ENCODE measurements at regions not wholly inside any gene's neighbourhood (a gene's known extent, or its start where the extent isn't known, plus 50 kb on each side); places are given as distances from the start of the nearest gene placed in this dataset.

DNA sequence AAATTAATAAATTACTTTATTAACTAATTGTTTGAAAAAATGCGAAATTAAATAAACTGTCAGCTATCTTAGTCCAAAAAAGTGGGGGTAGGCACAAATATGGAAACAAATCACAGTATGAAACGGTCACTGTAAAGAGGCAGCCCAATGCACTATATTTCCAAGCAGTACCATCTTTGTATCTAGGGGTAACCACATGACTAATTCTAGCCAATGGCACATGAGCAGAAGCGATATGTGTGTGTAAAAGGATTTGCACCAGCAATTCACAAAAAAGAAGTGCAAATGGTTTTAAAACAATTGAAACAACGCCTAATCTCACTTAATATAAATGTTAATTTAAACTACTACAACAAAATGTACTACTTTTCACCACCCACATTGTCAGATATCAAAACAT, 129.5 kb upstream of the PRNP start:
- DNase-seq, result no peak

DNA sequence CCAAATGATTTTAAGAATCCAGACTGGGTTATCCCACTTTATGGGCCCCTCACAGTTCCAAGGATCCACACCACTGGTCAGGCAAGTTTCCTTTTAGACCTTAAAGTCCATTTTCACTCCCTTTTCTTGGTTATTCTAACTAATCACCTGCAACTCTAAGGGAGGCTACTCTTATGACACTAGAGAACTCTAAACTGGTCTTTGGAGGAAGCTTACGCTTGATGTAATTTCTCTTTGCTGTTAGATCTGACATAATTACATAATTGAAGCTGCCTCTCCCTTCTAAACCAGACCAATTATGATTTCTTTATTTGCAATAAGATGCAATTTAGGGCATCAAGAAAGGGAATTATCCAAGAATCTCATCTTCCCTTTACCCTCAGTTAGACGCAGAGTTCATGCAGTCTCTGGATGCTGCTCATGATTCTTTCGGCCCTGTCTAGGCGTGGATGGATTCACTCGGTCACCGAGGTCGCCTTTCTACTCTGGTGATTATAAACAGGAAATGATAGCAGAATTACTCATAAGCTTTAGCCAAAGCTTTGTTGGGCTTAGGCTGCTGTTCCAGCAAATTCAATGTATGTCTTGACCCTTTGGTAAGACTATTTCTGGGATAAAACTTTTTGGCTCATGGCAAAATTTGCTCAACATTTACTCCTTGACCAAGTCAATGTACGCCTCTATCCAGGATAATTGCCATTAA, 130.9 kb upstream of the PRNP start:
- no peak for DNase-seq

DNA sequence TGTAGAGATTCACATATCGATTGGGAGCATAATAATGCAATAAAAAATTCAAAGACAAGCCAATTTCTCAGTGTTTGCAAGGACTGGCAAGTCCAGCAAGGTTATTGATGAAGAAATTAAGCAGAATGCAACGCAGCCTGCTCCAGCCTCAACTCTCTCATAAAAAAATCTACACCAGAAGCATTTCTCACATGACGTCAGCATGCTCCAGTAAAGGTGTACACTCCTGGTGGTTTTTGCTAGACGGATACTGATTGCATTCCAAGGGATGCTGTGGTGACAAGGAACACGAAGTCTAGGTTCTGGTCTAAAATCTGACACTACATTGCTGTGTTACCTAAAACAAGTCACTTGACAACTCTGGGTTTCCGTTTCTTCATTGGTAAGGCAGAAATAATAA, 131.9 kb upstream of the PRNP start:
- DNase-seq, result no peak

DNA sequence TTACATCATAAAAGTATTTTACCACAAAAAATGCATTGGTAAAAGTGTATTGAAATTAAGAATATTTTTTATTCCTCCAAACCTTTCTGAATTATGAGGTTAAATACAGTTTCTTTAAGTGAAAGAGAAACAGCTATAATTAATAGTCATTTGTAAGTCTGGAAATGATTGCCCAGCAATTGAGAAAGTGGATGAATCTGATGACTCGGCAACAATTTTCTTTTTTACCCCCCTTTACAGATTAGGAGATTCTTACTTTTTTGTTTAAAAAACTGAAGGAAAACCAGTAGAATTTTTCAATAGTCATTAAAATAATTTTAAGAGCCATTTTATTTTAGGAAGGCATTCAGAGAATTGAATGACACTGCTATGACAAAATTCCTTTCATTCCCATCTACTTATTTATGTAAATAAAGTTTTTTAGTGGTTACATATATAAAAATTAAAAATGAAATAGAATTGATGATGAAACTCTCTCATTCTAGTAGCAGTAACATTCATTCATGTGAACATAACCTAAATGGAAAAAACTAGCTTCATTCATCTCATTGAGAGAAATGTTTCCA, 134.1 kb upstream of the PRNP start:
- no peak for DNase-seq

DNA sequence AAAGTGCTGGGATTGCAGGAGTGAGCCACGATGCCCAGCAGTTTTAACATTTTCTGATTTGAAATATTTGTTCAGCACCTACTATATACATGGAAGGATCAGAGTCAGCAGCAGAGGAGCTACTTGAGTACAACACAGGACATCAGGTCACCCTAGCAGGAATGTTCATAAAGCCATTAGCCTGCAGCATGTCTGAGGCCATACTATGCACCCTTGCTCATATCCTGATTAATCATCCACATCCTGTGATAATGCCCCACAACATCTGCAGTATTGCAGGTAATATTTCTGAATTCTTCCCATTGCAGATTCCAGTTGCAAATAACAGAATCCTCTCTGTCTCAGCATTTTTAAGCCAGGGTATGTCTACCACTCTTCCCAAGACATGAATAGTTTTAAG, 135.5 kb upstream of the PRNP start:
- no peak for DNase-seq

DNA sequence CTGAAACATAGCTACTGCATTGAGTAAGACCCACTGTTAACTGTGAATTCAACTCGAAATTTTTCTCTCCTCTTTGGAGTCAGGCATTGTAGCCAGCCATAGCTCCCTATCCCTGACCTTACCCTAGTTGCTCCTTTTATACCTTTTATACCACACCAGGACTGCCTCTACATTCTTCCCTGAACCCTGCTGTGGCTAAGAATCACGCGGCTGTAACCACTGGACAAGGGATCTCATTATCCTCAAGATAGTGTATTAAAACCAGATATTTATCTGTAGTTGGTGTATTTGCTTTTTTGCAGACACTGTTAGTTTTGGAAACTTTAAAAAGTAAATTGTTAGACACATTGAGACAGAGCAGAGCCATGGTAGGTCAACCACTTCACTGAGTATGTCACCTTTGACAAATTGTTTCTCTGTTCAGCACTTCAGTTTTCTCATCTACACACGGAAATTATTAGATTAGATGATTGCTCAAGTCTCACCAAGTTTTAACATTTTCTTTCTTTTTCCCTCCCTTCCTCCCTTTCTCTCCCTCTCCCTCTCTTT, 136.5 kb upstream of the PRNP start:
- DNase-seq, result no peak

DNA sequence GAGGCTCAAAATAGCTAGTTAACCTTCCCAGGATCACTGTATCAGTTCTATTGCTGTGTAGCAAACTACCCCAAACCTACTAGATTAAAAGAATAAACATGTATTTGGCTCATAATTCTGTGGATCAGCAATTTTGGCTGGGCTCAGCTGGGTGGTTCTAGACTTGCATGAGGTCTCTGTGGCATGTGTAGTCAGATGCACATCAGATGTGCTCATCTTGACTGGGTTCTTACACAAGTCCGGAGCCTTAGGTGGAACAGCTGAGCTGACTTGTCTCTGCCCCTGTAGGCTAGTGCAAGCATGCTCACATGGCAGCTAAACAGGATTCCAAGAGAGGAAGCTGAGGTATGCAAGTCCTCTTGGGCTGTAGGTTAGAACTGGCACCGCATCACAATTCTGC, 137.7 kb upstream of the PRNP start:
- no peak for DNase-seq

DNA sequence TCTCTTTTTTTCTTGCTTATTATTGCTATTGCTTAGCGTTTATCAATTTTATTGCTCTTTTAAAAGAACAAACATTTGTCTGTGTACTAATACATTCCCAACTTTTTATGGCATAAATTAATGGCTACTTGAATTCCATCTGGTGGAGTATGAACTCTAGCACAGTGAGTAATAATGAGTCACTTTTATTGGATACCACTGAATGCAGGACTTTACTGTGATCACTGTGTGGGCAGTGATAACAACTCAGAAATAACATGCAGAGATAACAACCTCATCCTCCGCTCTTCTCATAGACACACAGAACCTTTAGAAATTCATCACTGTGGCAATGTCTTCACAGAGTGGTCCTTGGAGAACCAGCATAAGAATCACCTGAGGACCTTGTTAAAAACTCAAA, 139.5 kb upstream of the PRNP start:
- no peak for DNase-seq

DNA sequence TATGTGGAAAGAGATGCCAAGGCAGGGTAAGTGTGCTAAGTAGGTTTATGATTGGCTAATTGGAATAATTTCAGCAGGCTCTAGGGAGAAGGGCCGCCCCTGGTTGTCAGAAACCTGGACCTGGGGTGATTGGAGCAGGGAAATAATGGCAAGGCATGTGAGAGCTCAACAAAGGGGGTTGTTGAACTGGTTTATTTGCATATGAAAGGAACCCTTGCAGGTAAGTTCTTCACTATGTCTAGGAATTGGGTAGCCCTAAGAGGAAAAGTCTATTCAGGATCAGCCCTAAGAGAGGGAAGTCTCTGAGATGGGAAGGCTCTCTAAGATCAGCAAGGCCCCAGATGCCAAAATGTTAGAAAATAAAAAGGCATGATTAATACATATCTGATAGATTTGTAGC, 139.9 kb upstream of the PRNP start:
- DNase-seq, result no peak

DNA sequence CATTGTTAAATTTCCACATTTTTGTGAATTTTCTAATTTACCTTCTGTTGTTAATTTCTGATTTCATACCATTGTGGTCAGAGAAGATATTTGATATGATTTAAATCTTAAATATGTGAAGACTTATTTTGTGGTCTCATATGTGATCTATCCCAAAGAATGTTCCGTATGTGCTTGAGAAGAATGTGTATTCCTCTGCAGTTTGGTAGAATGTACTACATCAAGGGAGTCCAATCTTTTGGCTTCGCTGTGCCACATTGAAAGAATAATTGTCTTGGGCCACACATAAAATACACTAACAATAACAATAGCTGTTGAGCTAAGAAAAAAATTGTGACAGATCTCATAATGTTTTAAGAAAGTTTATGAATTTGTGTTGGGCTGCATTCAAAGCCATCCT, 140.7 kb upstream of the PRNP start:
- DNase-seq, result no peak

DNA sequence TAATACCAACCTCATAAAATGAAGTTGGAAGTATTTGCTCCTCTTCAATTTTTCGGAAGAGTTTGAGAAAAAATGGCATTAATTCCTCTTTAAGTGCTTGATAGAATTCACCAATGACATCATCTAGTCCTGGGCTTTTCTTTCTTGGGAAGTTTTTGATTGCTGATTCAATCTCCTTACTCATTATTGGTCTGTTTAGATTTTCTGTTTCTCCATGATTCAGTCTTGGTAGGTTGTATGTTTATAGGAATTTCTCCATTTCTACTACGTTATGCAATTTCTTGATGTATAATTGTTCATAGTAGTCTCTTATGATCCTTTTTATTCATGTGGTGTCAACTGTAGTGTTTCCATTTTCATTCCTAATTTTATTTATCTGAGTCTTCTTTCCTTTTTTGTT, 141.5 kb upstream of the PRNP start:
- DNase-seq, result no peak

DNA sequence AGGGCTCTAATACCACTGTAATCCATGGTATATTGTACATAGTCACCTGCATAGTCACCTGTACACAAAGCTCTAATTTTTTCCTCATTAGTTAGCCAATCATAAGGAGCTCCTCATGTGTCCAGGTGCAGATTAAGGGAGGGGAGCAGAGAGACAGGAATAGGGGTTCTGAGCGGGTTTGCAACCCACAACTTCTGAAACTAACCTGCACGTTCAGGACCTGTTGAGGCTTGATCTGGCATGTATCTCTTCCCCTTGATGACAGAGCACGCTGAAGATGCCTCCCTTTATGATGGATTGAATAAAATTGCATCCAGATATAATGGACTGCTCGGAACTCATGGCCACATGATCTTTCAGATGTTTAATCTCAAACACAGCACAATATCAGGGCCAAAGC, 144.0 kb upstream of the PRNP start:
- no peak for DNase-seq

DNA sequence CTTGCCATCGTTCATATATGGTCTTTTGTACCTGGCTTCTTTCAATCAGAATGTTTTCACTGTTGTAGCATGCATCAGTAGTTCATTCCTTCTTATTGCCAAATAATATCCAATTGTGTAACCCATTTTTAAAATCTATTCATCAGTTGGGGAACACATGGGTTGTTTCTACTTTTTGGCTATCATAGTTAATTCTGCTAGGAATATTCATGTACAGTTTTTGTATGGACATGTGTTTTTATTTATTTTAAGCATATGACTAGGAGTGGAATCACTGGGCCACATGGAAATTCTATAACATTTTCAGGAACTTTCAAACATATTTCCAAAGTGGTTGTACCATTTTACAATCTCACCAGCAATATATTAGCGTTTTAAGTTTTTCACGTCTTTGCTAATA, 151.9 kb upstream of the PRNP start:
- no peak for DNase-seq

DNA sequence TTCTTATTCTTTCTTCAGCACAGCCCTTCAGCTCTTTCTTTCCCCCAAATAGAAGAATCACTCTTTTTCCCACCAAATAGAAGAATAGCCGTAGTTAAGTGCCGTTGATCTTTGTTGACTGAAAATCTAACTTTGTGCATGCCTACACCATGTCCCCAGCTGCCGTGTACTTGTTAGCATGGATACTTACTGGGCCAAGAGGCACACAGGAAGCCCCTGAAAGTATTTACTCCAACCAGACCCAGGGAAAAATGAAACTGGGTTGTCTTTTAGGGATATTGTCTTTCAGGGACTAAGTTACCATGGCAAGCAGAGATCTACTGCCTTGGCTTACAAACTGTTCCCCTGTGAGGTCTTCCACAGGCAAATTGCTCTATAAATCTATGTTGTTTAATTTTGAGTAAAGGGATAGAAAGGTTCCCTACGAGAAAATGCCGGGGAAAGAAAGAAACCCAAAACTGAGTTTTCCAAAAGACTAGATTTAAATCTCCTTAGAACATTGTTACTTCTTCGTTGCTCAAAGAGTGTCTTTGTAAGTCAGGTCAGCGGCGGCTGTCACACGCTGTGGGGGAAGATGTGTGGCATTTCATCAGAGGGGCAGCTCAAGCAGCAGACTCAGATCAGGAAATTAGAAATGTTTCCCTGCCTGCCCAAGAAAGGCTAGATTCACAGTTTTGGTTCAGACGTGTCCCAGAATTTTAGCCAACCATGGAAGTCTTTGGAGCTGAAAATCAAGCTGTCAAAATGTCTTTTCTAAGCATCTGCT, 152.7 kb upstream of the PRNP start:
- no peak for DNase-seq

DNA sequence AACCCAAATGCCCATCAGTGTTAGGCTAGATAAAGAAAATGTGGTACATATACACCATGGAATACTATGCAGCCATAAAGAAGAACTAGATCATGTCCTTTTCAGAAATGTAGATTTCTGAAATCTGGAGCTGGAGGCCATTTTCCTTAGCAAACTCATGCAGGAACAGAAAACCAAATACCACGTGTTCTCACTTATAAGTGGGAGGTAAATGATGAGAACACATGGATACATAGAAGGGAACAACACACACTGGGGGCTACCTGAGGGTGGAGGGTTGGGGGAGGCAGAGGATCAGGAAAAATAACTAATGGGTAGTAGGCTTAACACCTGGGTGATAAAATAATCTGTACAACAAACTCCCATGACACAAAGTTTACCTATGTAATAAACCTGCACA, 153.5 kb upstream of the PRNP start:
- DNase-seq, result no peak

DNA sequence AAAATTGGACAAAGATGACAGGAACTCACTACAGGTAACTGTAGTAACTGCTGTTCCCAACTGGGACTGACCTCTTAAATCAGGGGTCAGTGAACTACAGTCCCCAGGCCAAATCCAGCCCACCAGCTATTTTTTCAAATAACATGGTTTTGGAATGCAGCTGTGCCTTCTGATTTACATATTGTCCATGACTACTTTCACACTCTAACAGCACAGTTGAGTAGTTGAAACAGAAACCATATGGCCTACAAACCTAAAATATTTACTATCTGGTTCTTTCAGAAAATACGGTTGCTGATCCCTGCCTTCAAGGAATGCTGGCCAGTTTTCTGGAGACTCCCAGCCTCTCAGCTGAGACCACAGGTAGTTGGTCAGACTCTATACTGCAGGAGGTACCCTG, 161.5 kb upstream of the PRNP start:
- DNase-seq, result no peak

DNA sequence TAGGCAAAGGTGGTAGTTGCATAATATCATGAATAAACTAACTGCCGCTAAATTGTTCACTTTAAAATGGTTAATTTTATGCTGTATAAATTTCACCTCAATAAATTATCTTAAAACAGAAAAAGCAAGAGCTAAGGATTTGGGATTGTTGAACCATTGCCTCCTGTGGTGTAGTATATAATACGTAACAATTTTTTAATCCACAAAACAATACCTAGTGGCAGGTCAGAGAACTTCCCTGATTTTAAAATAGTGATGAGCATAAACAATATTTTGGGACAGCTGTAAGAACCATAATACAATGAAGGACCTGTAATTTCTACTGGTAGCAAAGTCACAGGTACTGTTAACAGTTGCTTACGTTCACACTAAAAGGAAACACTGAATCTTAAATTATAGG, 161.9 kb upstream of the PRNP start:
- DNase-seq, result no peak

DNA sequence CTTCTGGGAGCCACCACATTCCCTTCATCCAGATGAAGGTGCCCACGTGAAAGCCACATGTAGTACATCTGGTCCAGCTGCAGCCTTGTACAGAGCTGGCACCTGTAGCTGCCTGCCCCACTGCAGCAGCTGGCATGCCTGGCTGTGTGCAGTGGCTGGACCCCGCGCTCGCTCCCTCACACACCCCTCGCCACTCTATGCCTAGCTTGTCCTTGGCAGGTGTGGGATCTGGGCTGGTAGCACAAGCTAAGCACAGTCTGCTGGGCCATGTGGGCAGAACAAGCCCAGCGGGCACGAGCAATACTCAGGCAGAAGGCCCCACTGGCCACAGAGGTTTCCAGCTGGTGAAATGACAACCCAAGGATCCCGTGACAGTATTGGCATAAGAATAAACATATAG, 163.9 kb upstream of the PRNP start:
- no peak for DNase-seq

DNA sequence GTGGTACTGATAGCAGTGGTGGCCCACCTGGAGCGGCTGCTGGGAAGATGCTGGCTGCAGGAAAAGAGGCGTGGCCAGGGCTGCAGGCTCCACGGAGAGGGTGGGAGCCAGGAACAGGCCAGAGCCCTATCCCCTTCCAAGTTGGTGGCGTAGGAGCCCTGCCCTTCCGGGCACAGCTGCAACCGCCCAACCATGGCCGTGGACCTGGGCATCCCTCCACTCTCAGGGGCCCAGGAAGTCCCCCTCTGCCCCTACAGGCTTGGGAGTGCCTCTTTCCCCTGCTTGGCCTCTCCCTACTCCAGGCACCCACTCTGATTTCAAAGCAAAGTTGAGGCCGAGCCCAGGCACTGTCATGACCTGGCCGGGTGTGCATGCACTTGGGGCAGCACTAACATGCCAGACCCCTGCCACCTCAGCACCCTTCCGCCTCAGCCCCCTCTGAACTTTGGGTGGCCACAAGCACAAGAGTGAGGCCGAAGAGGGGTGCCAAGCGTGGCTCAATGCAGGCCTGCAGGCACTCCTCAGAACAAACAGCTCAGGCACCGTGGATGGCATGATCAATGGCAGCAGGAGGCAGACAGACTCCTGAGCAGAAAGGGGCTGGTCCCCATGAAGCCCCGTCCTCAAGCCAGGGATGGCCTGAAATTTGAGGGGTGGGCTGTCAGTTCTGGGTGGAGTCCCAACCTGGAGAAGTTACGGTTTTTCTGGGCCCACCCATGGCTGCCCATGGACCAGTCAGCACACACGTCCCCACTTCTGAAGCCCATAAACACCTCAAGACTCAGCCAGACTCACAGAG, 164.9 kb upstream of the PRNP start:
- DNase-seq, result no peak

DNA sequence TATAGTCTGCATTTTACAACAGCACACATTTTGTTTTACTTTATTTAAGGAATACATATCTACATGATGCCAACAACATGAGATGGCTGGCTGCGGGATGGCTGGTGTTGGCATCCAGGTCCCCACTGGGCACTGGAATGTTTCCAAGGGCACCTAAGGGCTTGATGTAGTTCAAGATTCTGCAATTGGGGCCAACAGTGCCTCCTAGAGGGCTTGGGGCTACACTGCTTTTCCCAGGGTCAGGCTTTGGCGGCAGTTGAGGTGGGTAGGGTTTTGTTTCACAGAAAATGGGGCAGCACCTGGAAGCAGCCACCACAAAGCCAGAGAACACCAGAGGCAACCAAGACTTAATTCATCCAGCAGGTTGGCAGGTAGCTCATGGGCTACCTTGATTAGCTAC, 166.7 kb upstream of the PRNP start:
- peak in 1 of 2 experiments; percentile 11 for DNase-seq

DNA sequence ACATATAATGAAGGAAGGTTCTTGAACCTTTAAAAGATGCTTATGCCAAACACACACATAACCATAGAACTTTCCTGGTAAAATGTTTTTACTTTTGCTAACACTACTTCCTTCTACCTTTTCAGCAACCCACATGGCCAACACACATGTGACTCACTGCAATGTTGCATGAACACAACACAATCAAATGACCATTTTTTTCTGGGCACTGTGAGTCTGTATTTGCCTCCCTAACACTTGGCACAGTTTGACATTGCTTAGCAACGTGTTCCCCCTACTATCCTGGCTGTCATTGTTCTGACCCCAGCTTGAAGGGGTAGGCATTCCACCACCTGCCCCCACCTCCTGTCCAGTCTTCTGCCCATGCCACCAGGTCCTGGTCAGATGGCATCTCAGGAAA, 169.4 kb upstream of the PRNP start:
- DNase-seq, result no peak

DNA sequence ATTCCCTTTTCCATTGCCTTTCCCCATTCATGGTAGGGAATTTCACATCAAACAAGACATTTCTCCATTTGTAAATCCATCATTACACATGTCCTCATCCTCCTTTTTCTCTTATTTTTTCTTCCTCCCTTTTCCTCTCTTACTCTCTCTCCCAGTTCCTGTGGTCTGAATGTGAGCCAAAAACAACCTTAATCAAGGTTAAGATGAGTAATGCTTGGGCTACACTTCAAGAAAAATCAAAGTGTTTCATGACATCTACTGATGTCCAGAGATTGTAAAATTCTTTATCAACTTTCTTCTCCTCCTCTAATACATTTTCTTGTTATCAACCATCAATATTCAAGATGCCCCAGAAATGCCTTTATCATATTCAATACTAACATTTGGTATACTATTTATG, 172.5 kb upstream of the PRNP start:
- DNase-seq, result no peak

DNA sequence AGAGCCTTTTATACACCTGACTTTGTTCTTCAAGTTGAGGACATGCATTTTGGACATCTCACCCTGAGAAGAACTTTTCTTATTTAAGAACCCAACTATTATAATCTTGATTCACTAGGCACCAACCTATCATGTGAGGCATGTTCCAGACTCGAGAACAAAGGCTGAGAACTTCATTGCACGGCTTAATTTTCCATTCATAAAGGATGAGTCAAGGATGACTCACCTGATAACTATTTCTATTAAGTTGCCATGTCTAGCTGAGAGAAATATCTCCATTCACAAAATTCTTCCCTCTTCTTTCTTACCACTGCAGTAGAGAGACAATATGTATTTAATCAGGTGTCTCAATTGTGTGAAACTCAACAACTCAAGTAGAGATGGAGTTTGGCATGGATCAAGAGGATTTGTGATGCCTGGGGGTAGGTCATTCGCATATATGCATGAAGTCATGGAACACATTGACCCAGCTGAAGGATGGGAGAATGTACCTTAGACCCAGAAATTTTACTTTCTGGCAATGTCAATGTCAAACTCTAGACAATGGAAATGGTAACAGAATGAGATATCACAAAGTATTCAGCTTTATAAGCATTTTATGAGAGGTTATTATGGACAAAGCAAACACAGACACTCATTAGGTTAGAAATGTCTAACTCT, 173.2 kb upstream of the PRNP start:
- no peak for DNase-seq

All from Kasumi-1 (cell line).